Activated CD4-positive, alpha-beta T cell treated with anti-CD3 and anti-CD28 coated beads, Interleukin-2, amount 10 ng/mL, durations not matched to agents 7 days and 5 days (primary cell): ENCODE measurements at regions not wholly inside any gene's neighbourhood (a gene's known extent, or its start where the extent isn't known, plus 50 kb on each side); places are given as distances from the start of the nearest gene placed in this dataset.
"Not testable (repeated sequence)": the region's sequence is repeated elsewhere in the genome, so short reads cannot be mapped to it uniquely, and the experiment has no call there.

ENCODE experiments used
- CTCF ChIA-PET: fragments of 350-600 bp; sonication (Branson Sonifier 250); formaldehyde crosslinking; loops from one replicate; lab custom pipeline; 2021; ENCODE audit warnings: antibody characterized with exemption; lab: Charles Lee
- POLR2A ChIA-PET: fragments of 350-600 bp; sonication (Branson Sonifier 250); formaldehyde crosslinking; loops from one replicate; lab custom pipeline; 2021; ENCODE audit warnings: antibody characterized with exemption; lab: Charles Lee
- DNase-seq: peaks from one replicate; pipeline ENCODE4 v3.0.0-alpha.2; 2020
- H3K27ac Mint-ChIP-seq: one replicate; pipeline ENCODE4 v1.8.0; 2021; ENCODE audit warnings: mild to moderate bottlenecking, moderate library complexity, mixed read lengths
- H3K27me3 Mint-ChIP-seq: one replicate; pipeline ENCODE4 v1.8.0; 2021; ENCODE audit warnings: mixed read lengths
- H3K36me3 Mint-ChIP-seq: one replicate; pipeline ENCODE4 v1.8.0; 2021; ENCODE audit warnings: low read depth, mixed read lengths
- H3K4me1 Mint-ChIP-seq: one replicate; pipeline ENCODE4 v1.8.0; 2021; ENCODE audit warnings: mixed read lengths
- H3K4me3 Mint-ChIP-seq: one replicate; pipeline ENCODE4 v1.8.0; 2021; ENCODE audit warnings: mild to moderate bottlenecking, moderate library complexity, mixed read lengths
- H3K9me3 Mint-ChIP-seq: one replicate; pipeline ENCODE4 v1.8.0; 2021; ENCODE audit warnings: mixed read lengths

GRCh38 chr4:26238778-26239679, 81.8 kb upstream of the RBPJ start:
- Mint-ChIP-seq H3K4me3 (no peak overlapping the region), H3K27me3 (no peaks in the 10 kb centered on the region), H3K36me3 (peaks cover 3% of the 10 kb centered on the region), H3K9me3 (peaks cover 6% of the 10 kb centered on the region), H3K27ac (no peak overlapping the region), H3K4me1 (peaks cover 4% of the 10 kb centered on the region)
- POLR2A ChIA-PET = no interaction called here
- CTCF ChIA-PET = interaction anchor here (1.0 to 1.1 kb wide), 2 partner anchors 23 to 37 kb away, joined by 3 read pairs; no protein-coding TSS in a partner anchor
- DNase-seq = no peak

DNA sequence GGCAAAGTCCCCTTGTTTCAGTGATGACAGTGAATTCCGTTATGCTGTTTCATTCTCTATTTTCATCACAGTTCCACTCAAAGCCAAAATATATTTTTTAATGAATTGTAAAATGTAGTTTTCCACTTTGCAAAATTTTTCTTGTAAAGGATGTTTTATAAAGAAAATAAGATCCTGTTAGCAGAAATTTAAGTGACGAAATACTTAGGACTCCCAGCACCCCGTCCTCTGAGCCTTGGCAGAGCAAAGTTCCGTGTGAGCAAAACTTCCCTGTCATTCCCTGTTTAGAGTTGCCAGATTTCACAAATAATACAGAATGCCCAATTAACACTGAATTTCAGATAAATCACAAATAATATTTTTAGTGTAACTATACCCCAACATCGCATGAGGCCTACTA, 81.0 kb upstream of the RBPJ start:
- POLR2A ChIA-PET = no interaction called here
- no peaks in the 10 kb centered on the region for H3K27me3 Mint-ChIP-seq
- CTCF ChIA-PET = no interaction called here
- H3K36me3 Mint-ChIP-seq = peaks cover 3% of the 10 kb centered on the region
- DNase-seq = no peak
- H3K27ac Mint-ChIP-seq = no peak overlapping the region
- no peak overlapping the region for H3K4me3 Mint-ChIP-seq
- no peaks in the 10 kb centered on the region for H3K4me1 Mint-ChIP-seq
- H3K9me3 Mint-ChIP-seq = peaks cover 6% of the 10 kb centered on the region

DNA sequence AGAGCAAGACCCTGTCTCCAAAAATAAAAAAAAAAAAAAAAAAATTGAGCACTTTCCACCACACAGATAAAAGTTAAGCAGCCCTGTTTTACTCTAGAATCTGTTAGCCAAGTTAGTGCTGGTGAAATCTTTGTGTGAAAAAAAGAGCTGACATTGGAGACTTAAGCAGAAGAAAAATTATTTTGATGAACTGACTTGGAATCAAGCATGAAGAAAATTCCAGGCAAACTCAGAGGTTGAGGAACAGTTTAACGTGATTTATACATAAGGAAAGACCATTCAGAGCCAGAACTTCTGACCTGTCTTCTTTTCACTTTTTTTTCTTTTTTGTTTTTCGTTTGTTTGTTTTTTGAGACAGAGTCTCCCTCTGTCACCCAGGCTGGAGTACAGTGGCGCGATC, 79.6 kb upstream of the RBPJ start:
- no peak overlapping the region for H3K4me3 Mint-ChIP-seq
- H3K27me3 Mint-ChIP-seq = peaks cover 1% of the 10 kb centered on the region
- H3K36me3 Mint-ChIP-seq = peaks cover 3% of the 10 kb centered on the region
- DNase-seq = no peak
- H3K4me1 Mint-ChIP-seq = no peaks in the 10 kb centered on the region
- H3K27ac Mint-ChIP-seq = no peak overlapping the region
- peaks cover 4% of the 10 kb centered on the region for H3K9me3 Mint-ChIP-seq
- POLR2A ChIA-PET = no interaction called here
- CTCF ChIA-PET = interaction anchor here (0.6 kb wide), 1 partner anchor 149 kb away, joined by 4 read pairs; no protein-coding TSS in a partner anchor

DNA sequence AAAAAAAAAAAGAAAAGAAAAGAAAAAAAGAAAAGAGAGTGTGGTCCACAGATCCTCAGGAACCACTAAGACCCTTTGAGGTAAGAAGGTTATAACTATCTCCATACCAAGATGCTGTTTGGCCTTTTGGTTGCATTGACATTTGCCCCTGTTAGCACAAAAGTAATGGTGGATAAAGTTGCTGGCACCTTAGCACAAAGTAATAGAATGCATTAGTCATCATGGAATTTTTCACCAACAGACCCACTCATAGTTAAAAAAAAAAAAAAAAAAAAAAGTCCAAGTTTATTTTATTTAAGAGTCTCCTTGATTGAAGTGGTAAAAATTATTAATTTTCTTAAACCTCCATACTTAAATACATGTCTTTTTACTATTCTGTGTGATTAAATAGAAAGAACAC, 78.4 kb upstream of the RBPJ start:
- peaks cover 3% of the 10 kb centered on the region for H3K36me3 Mint-ChIP-seq
- H3K4me3 Mint-ChIP-seq = no peak overlapping the region
- H3K27me3 Mint-ChIP-seq = peaks cover 1% of the 10 kb centered on the region
- H3K4me1 Mint-ChIP-seq = no peaks in the 10 kb centered on the region
- ChIA-PET POLR2A (no interaction called here), CTCF (no interaction called here)
- peaks cover 2% of the 10 kb centered on the region for H3K9me3 Mint-ChIP-seq
- H3K27ac Mint-ChIP-seq = no peak overlapping the region
- DNase-seq = no peak

DNA sequence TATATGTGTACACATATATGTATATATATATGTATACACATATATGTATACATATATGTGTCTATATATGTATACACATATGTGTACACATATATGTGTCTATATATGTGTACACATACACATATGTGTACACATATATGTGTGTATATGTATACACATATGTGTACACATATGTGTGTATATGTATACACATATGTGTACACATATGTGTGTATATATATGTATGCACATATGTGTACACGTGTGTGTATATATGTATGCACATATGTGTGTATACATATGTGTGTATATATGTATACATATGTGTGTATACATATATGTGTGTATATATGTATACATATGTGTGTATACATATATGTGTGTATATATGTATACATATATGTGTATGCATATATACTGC, 76.7 kb upstream of the RBPJ start:
- H3K4me1 Mint-ChIP-seq, H3K4me3 Mint-ChIP-seq, DNase-seq, POLR2A ChIA-PET, H3K36me3 Mint-ChIP-seq, H3K27ac Mint-ChIP-seq, H3K27me3 Mint-ChIP-seq, CTCF ChIA-PET, H3K9me3 Mint-ChIP-seq: not testable (repeated sequence)

GRCh38 chr4:26248647-26249046, 72.2 kb upstream of the RBPJ start:
- ChIA-PET CTCF (no interaction called here), POLR2A (no interaction called here)
- DNase-seq = no peak
- Mint-ChIP-seq H3K27me3 (peaks cover 1% of the 10 kb centered on the region), H3K36me3 (no peaks in the 10 kb centered on the region), H3K4me3 (no peak overlapping the region), H3K27ac (no peak overlapping the region), H3K9me3 (peaks cover 4% of the 10 kb centered on the region), H3K4me1 (no peaks in the 10 kb centered on the region)

DNA sequence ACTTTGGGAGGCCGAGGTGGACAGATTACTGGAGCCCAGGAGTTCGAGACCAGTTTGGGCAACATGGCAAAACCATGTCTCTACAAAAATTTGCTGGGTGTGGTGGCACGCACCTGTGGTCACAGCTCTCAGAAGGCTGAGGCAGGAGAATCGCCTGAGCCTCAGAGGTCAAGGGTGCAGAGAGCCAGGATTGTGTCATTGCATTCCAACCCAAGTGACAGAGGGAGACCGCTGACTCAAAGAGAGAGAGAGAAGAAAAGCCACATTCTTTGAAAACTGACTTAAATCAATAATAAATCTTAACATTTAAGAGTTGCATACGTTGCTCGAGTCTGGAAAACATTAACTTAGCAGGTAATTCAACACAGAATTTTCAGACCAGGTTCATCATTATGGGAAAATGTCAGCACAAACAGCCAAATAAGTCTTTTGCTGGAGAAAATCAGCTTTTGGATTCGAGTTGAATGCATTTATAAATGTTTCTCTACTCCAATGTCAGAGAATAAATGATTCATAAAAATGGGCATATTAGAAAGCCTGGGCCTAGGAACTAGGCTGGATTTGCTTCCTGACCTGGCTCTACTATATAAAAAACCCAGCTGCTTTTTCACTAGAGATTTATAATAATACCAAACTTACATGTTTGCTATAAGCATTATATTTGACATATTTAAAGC, 68.3 kb upstream of the RBPJ start:
- H3K27me3 Mint-ChIP-seq = no peaks in the 10 kb centered on the region
- no peak overlapping the region for H3K4me3 Mint-ChIP-seq
- DNase-seq = no peak
- no peaks in the 10 kb centered on the region for H3K36me3 Mint-ChIP-seq
- POLR2A ChIA-PET = no interaction called here
- H3K4me1 Mint-ChIP-seq = no peaks in the 10 kb centered on the region
- H3K27ac Mint-ChIP-seq = no peak overlapping the region
- CTCF ChIA-PET = interaction anchor here (0.6 to 1.5 kb wide), 3 partner anchors 17 to 103 kb away, joined by 3 read pairs; no protein-coding TSS in a partner anchor
- peaks cover 2% of the 10 kb centered on the region for H3K9me3 Mint-ChIP-seq

- POLR2A ChIA-PET = no interaction called here
- no peak for DNase-seq
- H3K36me3 Mint-ChIP-seq = no peaks in the 10 kb centered on the region
- no peak overlapping the region for H3K27ac Mint-ChIP-seq
- peaks cover 2% of the 10 kb centered on the region for H3K27me3 Mint-ChIP-seq
- CTCF ChIA-PET = no interaction called here
- no peak overlapping the region for H3K4me3 Mint-ChIP-seq
- H3K9me3 Mint-ChIP-seq = peaks cover 2% of the 10 kb centered on the region
- no peaks in the 10 kb centered on the region for H3K4me1 Mint-ChIP-seq
Measured at GRCh38 chr4:26253968-26254367, 66.8 kb upstream of the RBPJ start.

DNA sequence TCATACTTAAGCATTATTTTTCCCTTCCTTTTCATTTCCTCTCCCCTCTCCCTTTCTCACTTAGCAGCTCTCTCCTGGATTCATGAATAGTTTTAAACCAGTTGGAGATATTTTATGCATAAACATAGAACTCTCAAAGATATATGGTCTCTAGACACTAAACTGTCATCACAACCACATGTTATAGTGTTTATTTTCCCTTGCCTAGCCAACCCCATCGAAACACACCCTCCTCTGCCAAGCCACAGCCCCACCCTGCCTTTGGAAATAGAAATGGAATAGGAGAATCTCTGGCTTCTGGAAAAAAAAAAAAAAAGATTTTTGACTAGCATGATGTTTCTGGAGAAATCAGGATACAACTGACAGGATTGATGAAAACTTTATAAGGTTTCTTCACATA, 64.8 kb upstream of the RBPJ start:
- H3K36me3 Mint-ChIP-seq = no peaks in the 10 kb centered on the region
- no peaks in the 10 kb centered on the region for H3K4me1 Mint-ChIP-seq
- H3K4me3 Mint-ChIP-seq = no peak overlapping the region
- H3K27me3 Mint-ChIP-seq = peaks cover 9% of the 10 kb centered on the region
- no peak for DNase-seq
- no peak overlapping the region for H3K27ac Mint-ChIP-seq
- POLR2A ChIA-PET = no interaction called here
- H3K9me3 Mint-ChIP-seq = peaks cover 6% of the 10 kb centered on the region
- CTCF ChIA-PET = interaction anchor here (0.6 to 0.7 kb wide), 2 partner anchors 22 to 171 kb away, joined by 3 to 4 read pairs; no protein-coding TSS in a partner anchor

- CTCF ChIA-PET, H3K27ac Mint-ChIP-seq, POLR2A ChIA-PET, H3K4me1 Mint-ChIP-seq, H3K36me3 Mint-ChIP-seq, H3K4me3 Mint-ChIP-seq, DNase-seq, H3K9me3 Mint-ChIP-seq: not testable (repeated sequence)
- H3K27me3 Mint-ChIP-seq = peaks cover 14% of the 10 kb centered on the region
Measured at GRCh38 chr4:26257444-26257843, 63.4 kb upstream of the RBPJ start.

DNA sequence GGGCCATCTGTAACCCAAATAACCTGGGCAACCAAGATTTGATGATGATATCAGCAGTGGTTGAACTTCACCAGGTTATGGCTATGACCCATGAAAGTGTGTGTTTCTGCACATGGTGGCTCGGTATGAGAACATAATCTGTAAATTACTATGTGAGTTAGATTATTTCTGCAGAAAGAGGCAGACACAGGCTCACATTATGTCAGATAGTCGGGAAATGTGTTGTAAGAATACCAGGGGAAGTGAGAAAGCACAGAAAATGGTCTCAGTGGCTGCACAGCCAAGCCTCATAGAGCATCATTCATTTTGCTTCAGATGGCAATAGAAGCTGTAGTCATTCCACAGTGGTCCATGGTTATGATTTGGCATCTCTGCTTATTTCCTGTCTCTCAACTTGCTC, 63.0 kb upstream of the RBPJ start:
- Mint-ChIP-seq H3K9me3 (peaks cover 10% of the 10 kb centered on the region), H3K27ac (no peak overlapping the region), H3K36me3 (no peaks in the 10 kb centered on the region), H3K4me1 (no peaks in the 10 kb centered on the region), H3K27me3 (peaks cover 18% of the 10 kb centered on the region), H3K4me3 (no peak overlapping the region)
- DNase-seq = no peak
- ChIA-PET CTCF (no interaction called here), POLR2A (no interaction called here)

- no peaks in the 10 kb centered on the region for H3K4me1 Mint-ChIP-seq
- POLR2A ChIA-PET = no interaction called here
Measured at GRCh38 chr4:26260571-26260970, 60.2 kb upstream of the RBPJ start.

GRCh38 chr4:26261405-26261804, 59.4 kb upstream of the RBPJ start:
- Mint-ChIP-seq H3K27ac (no peak overlapping the region), H3K9me3 (peaks cover 16% of the 10 kb centered on the region), H3K4me3 (no peak overlapping the region), H3K36me3 (no peaks in the 10 kb centered on the region), H3K27me3 (peaks cover 22% of the 10 kb centered on the region), H3K4me1 (no peaks in the 10 kb centered on the region)
- CTCF ChIA-PET = no interaction called here
- POLR2A ChIA-PET = no interaction called here
- no peak for DNase-seq

More at GRCh38 chr4:26260571-26260970, 60.2 kb upstream of the RBPJ start:
- no peak overlapping the region for H3K27ac Mint-ChIP-seq
- H3K9me3 Mint-ChIP-seq = peaks cover 16% of the 10 kb centered on the region
- no peak for DNase-seq
- H3K27me3 Mint-ChIP-seq = peaks cover 22% of the 10 kb centered on the region
- H3K36me3 Mint-ChIP-seq = no peaks in the 10 kb centered on the region
- CTCF ChIA-PET = no interaction called here
- no peak overlapping the region for H3K4me3 Mint-ChIP-seq
